Tibial artery (tissue), 4 donors: ENCODE measurements at regions not wholly inside any gene's neighbourhood (a gene's known extent, or its start where the extent isn't known, plus 50 kb on each side); places are given as distances from the start of the nearest gene placed in this dataset.

ENCODE experiments used
- DNase-seq, 2 donors: peaks; one replicate each; pipeline ENCODE4 v3.0.0-alpha.2; 2019
- H3K27ac ChIP-seq, 2 donors: fragments of 200-600 bp; sonication (generic) in 1 of 2; 1 replicate in 1 of 2; 2 replicates in 1 of 2; pipeline ENCODE4 v1.5.1; 2018 to 2019; ENCODE audit warnings: mild to moderate bottlenecking in 1 of 2
- H3K27me3 ChIP-seq, 2 donors: fragments of 200-600 bp; sonication (generic) in 1 of 2; one replicate each; pipeline versions ENCODE4 v1.5.1 to v1.6.0; 2016 to 2019
- H3K36me3 ChIP-seq, 3 donors: fragments of 200-600 bp; sonication (generic) in 2 of 3; one replicate each; pipeline ENCODE4 v1.5.1; 2016 to 2019; ENCODE audit warnings: mild to moderate bottlenecking in 2 of 3
- H3K4me1 ChIP-seq, 4 donors: fragments of 200-600 bp; sonication (generic) in 2 of 4; 1 replicate in 3 of 4; 2 replicates in 1 of 4; pipeline ENCODE4 v1.5.1; 2016 to 2019
- H3K4me3 ChIP-seq, 2 donors: fragments of 200-600 bp; sonication (generic) in 1 of 2; 1 replicate in 1 of 2; 2 replicates in 1 of 2; pipeline ENCODE4 v1.5.1; 2018 to 2019; ENCODE audit warnings: mild to moderate bottlenecking in 2 of 2
- H3K9me3 ChIP-seq, 3 donors: fragments of 200-600 bp; sonication (generic) in 1 of 3; one replicate each; pipeline ENCODE4 v1.5.1; 2016 to 2019
- CTCF ChIP-seq, 2 experiments: fragments of 200-600 bp in 1 of 2; fragments of 450-650 bp in 1 of 2; IDR thresholded peaks; one replicate each; pipeline ENCODE4 v1.5.1; 2017 to 2019; ENCODE audit warnings: antibody characterized with exemption in 2 of 2, mild to moderate bottlenecking in 1 of 2, moderate library complexity in 1 of 2
- intact Hi-C: fragments of 100-400 bp; cut with DNase I; formaldehyde crosslinking; loops from one replicate; pipeline ENCODE4 v1.15.0; 2023; ENCODE audit warnings: low total_unique reads

DNA sequence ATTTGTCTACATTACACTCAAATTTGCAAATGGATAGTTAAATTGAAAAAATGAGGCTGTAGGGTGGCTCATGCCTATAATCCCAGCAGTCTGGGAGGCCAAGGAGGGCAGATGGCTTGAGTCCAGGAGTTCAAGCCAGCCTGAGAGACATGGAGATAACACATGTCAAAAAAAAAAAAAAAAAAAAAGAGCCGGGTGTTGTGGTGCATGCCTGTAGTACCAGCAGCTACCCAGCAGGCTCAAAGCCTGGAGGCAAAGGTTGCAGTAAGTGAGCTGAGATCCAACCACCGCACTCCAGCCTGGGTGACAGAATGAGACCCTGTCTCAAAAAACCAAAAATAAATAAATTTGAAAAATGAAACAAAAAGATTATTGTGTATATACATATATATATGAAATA is 119.9 kb upstream of the MGAT4C start:
- no peaks in the 10 kb centered on the region for H3K4me1 ChIP-seq
- no peaks in the 10 kb centered on the region for H3K9me3 ChIP-seq
- no peaks in the 10 kb centered on the region for H3K36me3 ChIP-seq
- H3K27me3 ChIP-seq = no peaks in the 10 kb centered on the region
- DNase-seq = no peak
- TF ChIP-seq CTCF (IDR thresholded peaks at IDR 0.05) = no peak
- no peak overlapping the region for H3K27ac ChIP-seq
- intact Hi-C loops = no loop called here
- no peak overlapping the region for H3K4me3 ChIP-seq

DNA sequence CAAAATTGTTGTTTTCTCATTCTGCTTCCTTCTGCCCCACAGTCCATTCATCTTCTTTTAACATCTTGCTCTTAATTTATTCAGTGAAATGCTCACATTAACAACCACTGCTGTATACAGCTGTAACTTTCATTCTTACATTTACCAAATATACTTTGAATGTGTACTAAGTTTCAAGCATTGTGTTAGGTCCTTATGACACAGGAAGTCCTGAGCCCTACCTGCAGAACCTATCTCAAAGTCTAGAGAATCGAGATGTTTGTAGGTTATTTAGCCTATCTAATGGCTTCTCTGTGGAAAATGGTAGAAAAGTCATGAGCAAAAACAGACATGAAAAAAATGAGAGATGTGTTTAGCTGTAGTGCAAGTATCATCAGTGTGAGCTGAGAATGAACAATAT is 117.6 kb upstream of the MGAT4C start:
- H3K27me3 ChIP-seq = no peaks in the 10 kb centered on the region
- H3K4me1 ChIP-seq = no peaks in the 10 kb centered on the region
- no peak for TF ChIP-seq CTCF (IDR thresholded peaks at IDR 0.05)
- DNase-seq = no peak
- no peak overlapping the region for H3K27ac ChIP-seq
- intact Hi-C loops = no loop called here
- no peaks in the 10 kb centered on the region for H3K9me3 ChIP-seq
- H3K4me3 ChIP-seq = no peak overlapping the region
- no peaks in the 10 kb centered on the region for H3K36me3 ChIP-seq

DNA sequence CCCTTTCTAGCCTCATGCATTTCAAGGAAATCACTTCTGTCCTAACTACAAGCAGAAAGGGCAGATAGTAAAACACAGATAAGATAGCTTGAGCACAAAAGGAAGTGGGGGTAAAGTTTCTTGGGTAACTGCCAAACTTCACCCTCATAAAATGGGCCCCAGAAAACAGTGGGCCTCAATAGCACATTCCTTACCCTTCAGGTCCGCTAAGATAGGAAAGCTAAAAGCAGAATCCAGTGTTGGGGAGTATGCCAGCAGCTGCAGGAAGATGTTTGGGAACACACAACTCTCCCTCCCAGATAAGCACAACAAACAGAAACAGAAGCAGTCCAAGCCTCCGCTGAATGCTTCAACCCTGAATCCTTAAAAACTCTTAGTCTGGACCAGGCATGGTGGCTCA is 110.9 kb upstream of the MGAT4C start:
- Histone ChIP-seq H3K9me3 (no peaks in the 10 kb centered on the region), H3K36me3 (no peaks in the 10 kb centered on the region), H3K27me3 (no peaks in the 10 kb centered on the region), H3K4me1 (no peaks in the 10 kb centered on the region), H3K27ac (no peak overlapping the region), H3K4me3 (no peak overlapping the region)
- TF ChIP-seq CTCF (IDR thresholded peaks at IDR 0.05) = no peak
- intact Hi-C loops = no loop called here
- DNase-seq = no peak

DNA sequence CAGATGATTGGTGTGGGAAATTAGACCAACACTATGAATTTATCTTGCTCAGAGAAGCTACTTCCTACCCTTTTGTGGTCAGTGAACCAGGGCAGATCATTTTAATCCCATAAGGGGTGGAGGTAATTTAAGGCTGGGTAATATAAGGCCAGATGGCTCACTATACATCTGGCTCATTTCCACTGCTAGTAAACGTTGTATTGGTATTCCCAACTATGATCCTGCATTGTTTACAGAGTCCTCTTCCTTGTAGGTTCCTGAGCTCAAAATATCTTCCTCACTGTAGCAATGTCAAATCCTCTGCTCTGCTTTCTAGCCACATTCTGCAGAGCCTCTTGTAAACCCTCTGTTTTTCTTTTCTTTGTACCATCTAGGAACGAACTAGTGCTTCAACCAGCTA is 93.0 kb upstream of the MGAT4C start:
- Histone ChIP-seq H3K27me3 (no peaks in the 10 kb centered on the region), H3K4me1 (no peaks in the 10 kb centered on the region), H3K9me3 (no peaks in the 10 kb centered on the region), H3K27ac (no peak overlapping the region), H3K36me3 (no peaks in the 10 kb centered on the region), H3K4me3 (no peak overlapping the region)
- no peak for DNase-seq
- intact Hi-C loops = no loop called here
- TF ChIP-seq CTCF (IDR thresholded peaks at IDR 0.05) = no peak

DNA sequence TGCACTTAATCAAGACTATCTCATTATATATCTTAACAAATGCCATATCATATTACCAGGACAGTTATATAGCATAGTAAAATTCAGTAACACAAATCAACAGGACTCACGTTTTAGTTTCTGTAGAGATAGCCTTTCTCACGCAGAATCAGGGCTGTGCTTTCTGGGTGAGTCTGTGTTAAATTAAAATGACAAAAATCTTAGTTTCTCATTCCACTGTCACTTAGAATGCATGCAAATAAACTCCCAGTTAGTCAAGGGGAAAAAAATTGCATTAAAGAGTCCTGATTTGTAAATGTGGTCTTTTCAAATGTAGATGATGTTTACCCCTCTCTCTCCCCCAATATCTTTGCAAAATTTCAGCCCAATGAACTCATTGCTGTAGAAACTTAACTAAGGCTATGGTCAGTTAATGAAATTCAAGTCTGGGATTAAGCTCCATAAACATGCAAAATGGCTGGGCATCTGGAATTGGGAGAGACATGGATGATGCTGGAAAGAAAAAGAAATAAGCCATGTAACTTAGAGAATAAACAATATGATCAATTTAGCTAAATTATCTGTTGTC is 77.8 kb upstream of the MGAT4C start:
- Histone ChIP-seq H3K36me3 (no peaks in the 10 kb centered on the region), H3K27me3 (no peaks in the 10 kb centered on the region), H3K4me1 (no peaks in the 10 kb centered on the region), H3K27ac (no peak overlapping the region), H3K4me3 (no peak overlapping the region), H3K9me3 (no peaks in the 10 kb centered on the region)
- intact Hi-C loops = no loop called here
- TF ChIP-seq CTCF (IDR thresholded peaks at IDR 0.05) = no peak
- DNase-seq = no peak

GRCh38 chr12:86331457-86331856 is 75.3 kb upstream of the MGAT4C start:
- H3K4me3 ChIP-seq = no peak overlapping the region
- no peaks in the 10 kb centered on the region for H3K4me1 ChIP-seq
- intact Hi-C loops = no loop called here
- H3K27me3 ChIP-seq = no peaks in the 10 kb centered on the region
- no peaks in the 10 kb centered on the region for H3K9me3 ChIP-seq
- H3K36me3 ChIP-seq = no peaks in the 10 kb centered on the region
- TF ChIP-seq CTCF (IDR thresholded peaks at IDR 0.05) = no peak
- no peak for DNase-seq
- H3K27ac ChIP-seq = no peak overlapping the region
